ENCODE measurements at regions not wholly inside any gene's neighbourhood (a gene's known extent, or its start where the extent isn't known, plus 50 kb on each side); places are given as distances from the start of the nearest gene placed in this dataset.
A peak's percentile ranks its signal among the peaks of the same experiment; 100 is the strongest.

GRCh38 chr17:37833237-37833859 lies 88.5 kb upstream of the HNF1B start:
- Histone ChIP-seq H2AK5ac (ENCODE audit: low read length, severe bottlenecking) (peak overlapping the region; percentile 21), H3K4ac (ENCODE audit: low read depth in 1 of 2, low read length in 2 of 2) (no peak overlapping the region), H4K91ac (ENCODE audit: low read length) (no peak overlapping the region), H3K14ac (ENCODE audit: low read length in 2 of 2) (no peak overlapping the region), H3K27ac (ENCODE audit: low read length, poor library complexity, severe bottlenecking) (no peak overlapping the region), H3K23ac (ENCODE audit: low read length in 2 of 2) (no peak overlapping the region), H3K4me1 (ENCODE audit: control insufficient read depth, insufficient read depth, low read depth, low read length) (peaks cover 18% of the 10 kb centered on the region), H2BK5ac (ENCODE audit: low read depth, low read length, poor library complexity, severe bottlenecking) (no peak overlapping the region), H3K4me3 (ENCODE audit: insufficient read depth in 1 of 2, low read depth in 1 of 2, low read length in 2 of 2) (no peak overlapping the region), H3K36me3 (ENCODE audit: control insufficient read depth in 1 of 2, insufficient read depth in 2 of 2, low read depth in 1 of 2, low read length in 2 of 2) (no peaks in the 10 kb centered on the region), H2BK12ac (ENCODE audit: low read length in 2 of 2) (no peak overlapping the region), H2BK15ac (ENCODE audit: low read depth, poor library complexity, severe bottlenecking) (no peak overlapping the region), H2BK120ac (ENCODE audit: low read depth, low read length) (no peak overlapping the region), H3K9me3 (ENCODE audit: control insufficient read depth, low read length) (no peaks in the 10 kb centered on the region), H3K79me1 (replicated peaks; ENCODE audit: low read length, poor library complexity, severe bottlenecking) (no peaks in the 10 kb centered on the region), H3K9ac (ENCODE audit: low read length) (no peak overlapping the region), H3K27me3 (ENCODE audit: control insufficient read depth in 1 of 2, insufficient read depth in 1 of 2, low read length in 2 of 2) (peaks cover 0 to 68% of the 10 kb centered on the region in 2 experiments), H2AFZ (ENCODE audit: low read depth, low read length) (no peak overlapping the region), H4K8ac (ENCODE audit: low read length) (no peak overlapping the region), H3K4me2 (ENCODE audit: low read length, poor library complexity, severe bottlenecking) (no peak overlapping the region), H3K18ac (ENCODE audit: low read depth in 1 of 2, low read length in 2 of 2) (no peak overlapping the region)
- DNase-seq: no peak
- 91% methylated on average over 10 of the region's 11 CpGs for WGBS

- no peak overlapping the region for H4K91ac ChIP-seq (ENCODE audit: low read length)
- no peak overlapping the region for H2BK15ac ChIP-seq (ENCODE audit: low read depth, poor library complexity, severe bottlenecking)
- no peak overlapping the region for H3K27ac ChIP-seq (ENCODE audit: low read length, poor library complexity, severe bottlenecking)
- no peak overlapping the region for H4K8ac ChIP-seq (ENCODE audit: low read length)
- H3K9ac ChIP-seq (ENCODE audit: low read length): no peak overlapping the region
- no peak overlapping the region for H2BK12ac ChIP-seq (ENCODE audit: low read length in 2 of 2)
- H2AFZ ChIP-seq (ENCODE audit: low read depth, low read length): no peak overlapping the region
- H3K4ac ChIP-seq (ENCODE audit: low read depth in 1 of 2, low read length in 2 of 2): no peak overlapping the region
- H3K27me3 ChIP-seq (ENCODE audit: control insufficient read depth in 1 of 2, insufficient read depth in 1 of 2, low read length in 2 of 2): peaks cover 0 to 63% of the 10 kb centered on the region in 2 experiments
- H3K14ac ChIP-seq (ENCODE audit: low read length in 2 of 2): no peak overlapping the region
- H3K79me1 ChIP-seq (replicated peaks; ENCODE audit: low read length, poor library complexity, severe bottlenecking): no peaks in the 10 kb centered on the region
- no peak overlapping the region for H3K4me2 ChIP-seq (ENCODE audit: low read length, poor library complexity, severe bottlenecking)
- H3K36me3 ChIP-seq (ENCODE audit: control insufficient read depth in 1 of 2, insufficient read depth in 2 of 2, low read depth in 1 of 2, low read length in 2 of 2): no peaks in the 10 kb centered on the region
- H2AK5ac ChIP-seq (ENCODE audit: low read length, severe bottlenecking): no peak overlapping the region
- H3K4me3 ChIP-seq (ENCODE audit: insufficient read depth in 1 of 2, low read depth in 1 of 2, low read length in 2 of 2): no peak overlapping the region
- peaks cover 20% of the 10 kb centered on the region for H3K4me1 ChIP-seq (ENCODE audit: control insufficient read depth, insufficient read depth, low read depth, low read length)
- 97% methylated on average over 2 of the region's 2 CpGs for WGBS
- no peak overlapping the region for H2BK120ac ChIP-seq (ENCODE audit: low read depth, low read length)
- no peak overlapping the region for H2BK5ac ChIP-seq (ENCODE audit: low read depth, low read length, poor library complexity, severe bottlenecking)
- no peak for DNase-seq
- no peak overlapping the region for H3K18ac ChIP-seq (ENCODE audit: low read depth in 1 of 2, low read length in 2 of 2)
- H3K23ac ChIP-seq (ENCODE audit: low read length in 2 of 2): no peak overlapping the region
- H3K9me3 ChIP-seq (ENCODE audit: control insufficient read depth, low read length): no peaks in the 10 kb centered on the region
Observed at GRCh38 chr17:37831986-37832385, 87.1 kb upstream of the HNF1B start.

GRCh38 chr17:37831492-37831891 lies 86.6 kb upstream of the HNF1B start:
- no peak overlapping the region for H3K4me2 ChIP-seq (ENCODE audit: low read length, poor library complexity, severe bottlenecking)
- H3K9ac ChIP-seq (ENCODE audit: low read length): no peak overlapping the region
- WGBS: 95% methylated on average over 4 of the region's 5 CpGs
- H3K27ac ChIP-seq (ENCODE audit: low read length, poor library complexity, severe bottlenecking): no peak overlapping the region
- no peak overlapping the region for H3K4ac ChIP-seq (ENCODE audit: low read depth in 1 of 2, low read length in 2 of 2)
- no peak overlapping the region for H3K18ac ChIP-seq (ENCODE audit: low read depth in 1 of 2, low read length in 2 of 2)
- H2AFZ ChIP-seq (ENCODE audit: low read depth, low read length): no peak overlapping the region
- no peak overlapping the region for H3K23ac ChIP-seq (ENCODE audit: low read length in 2 of 2)
- peaks cover 0 to 61% of the 10 kb centered on the region in 2 experiments for H3K27me3 ChIP-seq (ENCODE audit: control insufficient read depth in 1 of 2, insufficient read depth in 1 of 2, low read length in 2 of 2)
- no peaks in the 10 kb centered on the region for H3K36me3 ChIP-seq (ENCODE audit: control insufficient read depth in 1 of 2, insufficient read depth in 2 of 2, low read depth in 1 of 2, low read length in 2 of 2)
- H4K91ac ChIP-seq (ENCODE audit: low read length): no peak overlapping the region
- no peak overlapping the region for H2BK15ac ChIP-seq (ENCODE audit: low read depth, poor library complexity, severe bottlenecking)
- no peak for DNase-seq
- H2BK5ac ChIP-seq (ENCODE audit: low read depth, low read length, poor library complexity, severe bottlenecking): no peak overlapping the region
- H2BK120ac ChIP-seq (ENCODE audit: low read depth, low read length): no peak overlapping the region
- H2BK12ac ChIP-seq (ENCODE audit: low read length in 2 of 2): no peak overlapping the region
- no peaks in the 10 kb centered on the region for H3K9me3 ChIP-seq (ENCODE audit: control insufficient read depth, low read length)
- H3K79me1 ChIP-seq (replicated peaks; ENCODE audit: low read length, poor library complexity, severe bottlenecking): no peaks in the 10 kb centered on the region
- H3K4me1 ChIP-seq (ENCODE audit: control insufficient read depth, insufficient read depth, low read depth, low read length): peaks cover 23% of the 10 kb centered on the region
- no peak overlapping the region for H3K4me3 ChIP-seq (ENCODE audit: insufficient read depth in 1 of 2, low read depth in 1 of 2, low read length in 2 of 2)
- peak overlapping the region; percentile 28 for H2AK5ac ChIP-seq (ENCODE audit: low read length, severe bottlenecking)
- no peak overlapping the region for H4K8ac ChIP-seq (ENCODE audit: low read length)
- H3K14ac ChIP-seq (ENCODE audit: low read length in 2 of 2): no peak overlapping the region

- WGBS: 92% methylated on average over 12 of the region's 12 CpGs
- Histone ChIP-seq H3K18ac (ENCODE audit: low read depth in 1 of 2, low read length in 2 of 2) (no peak overlapping the region), H3K14ac (ENCODE audit: low read length in 2 of 2) (no peak overlapping the region), H3K4me1 (ENCODE audit: control insufficient read depth, insufficient read depth, low read depth, low read length) (peaks cover 32% of the 10 kb centered on the region), H2BK120ac (ENCODE audit: low read depth, low read length) (no peak overlapping the region), H2BK15ac (ENCODE audit: low read depth, poor library complexity, severe bottlenecking) (no peak overlapping the region), H3K23ac (ENCODE audit: low read length in 2 of 2) (no peak overlapping the region), H3K79me1 (replicated peaks; ENCODE audit: low read length, poor library complexity, severe bottlenecking) (no peaks in the 10 kb centered on the region), H2BK12ac (ENCODE audit: low read length in 2 of 2) (no peak overlapping the region), H3K27me3 (ENCODE audit: control insufficient read depth in 1 of 2, insufficient read depth in 1 of 2, low read length in 2 of 2) (peaks cover 0 to 50% of the 10 kb centered on the region in 2 experiments), H3K36me3 (ENCODE audit: control insufficient read depth in 1 of 2, insufficient read depth in 2 of 2, low read depth in 1 of 2, low read length in 2 of 2) (no peaks in the 10 kb centered on the region), H3K4ac (ENCODE audit: low read depth in 1 of 2, low read length in 2 of 2) (no peak overlapping the region), H4K91ac (ENCODE audit: low read length) (no peak overlapping the region), H3K27ac (ENCODE audit: low read length, poor library complexity, severe bottlenecking) (peak overlapping the region; percentile 69), H4K8ac (ENCODE audit: low read length) (no peak overlapping the region), H3K9ac (ENCODE audit: low read length) (no peak overlapping the region), H2BK5ac (ENCODE audit: low read depth, low read length, poor library complexity, severe bottlenecking) (peak overlapping the region; percentile 87), H3K4me2 (ENCODE audit: low read length, poor library complexity, severe bottlenecking) (no peak overlapping the region), H3K4me3 (ENCODE audit: insufficient read depth in 1 of 2, low read depth in 1 of 2, low read length in 2 of 2) (no peak overlapping the region), H3K9me3 (ENCODE audit: control insufficient read depth, low read length) (no peaks in the 10 kb centered on the region), H2AK5ac (ENCODE audit: low read length, severe bottlenecking) (peak overlapping the region; percentile 20), H2AFZ (ENCODE audit: low read depth, low read length) (no peak overlapping the region)
- DNase-seq: no peak
Observed at GRCh38 chr17:37830151-37830993, 85.5 kb upstream of the HNF1B start.

Data from mesenchymal stem cell (in vitro differentiated cells and primary cell).